Tibial nerve (tissue), 3 donors: ENCODE measurements at regions not wholly inside any gene's neighbourhood (a gene's known extent, or its start where the extent isn't known, plus 50 kb on each side); places are given as distances from the start of the nearest gene placed in this dataset.

Source experiments
- POLR2A ChIP-seq, 2 donors: fragments of 450-650 bp; IDR thresholded peaks; one replicate each; pipeline ENCODE4 v1.6.1; 2017; ENCODE audit warnings: antibody characterized with exemption in 2 of 2, mild to moderate bottlenecking in 2 of 2, moderate library complexity in 2 of 2
- TF ChIP-seq, protein P1 (sequence below), 5 experiments: fragments of 200-600 bp in 3 of 5; fragments of 450-650 bp in 2 of 5; sonication (generic) in 3 of 5; IDR thresholded peaks; one replicate each; pipeline ENCODE4 v1.5.1; 2016 to 2019; ENCODE audit warnings: antibody characterized with exemption in 5 of 5, mild to moderate bottlenecking in 3 of 5, moderate library complexity in 2 of 5

DNA sequence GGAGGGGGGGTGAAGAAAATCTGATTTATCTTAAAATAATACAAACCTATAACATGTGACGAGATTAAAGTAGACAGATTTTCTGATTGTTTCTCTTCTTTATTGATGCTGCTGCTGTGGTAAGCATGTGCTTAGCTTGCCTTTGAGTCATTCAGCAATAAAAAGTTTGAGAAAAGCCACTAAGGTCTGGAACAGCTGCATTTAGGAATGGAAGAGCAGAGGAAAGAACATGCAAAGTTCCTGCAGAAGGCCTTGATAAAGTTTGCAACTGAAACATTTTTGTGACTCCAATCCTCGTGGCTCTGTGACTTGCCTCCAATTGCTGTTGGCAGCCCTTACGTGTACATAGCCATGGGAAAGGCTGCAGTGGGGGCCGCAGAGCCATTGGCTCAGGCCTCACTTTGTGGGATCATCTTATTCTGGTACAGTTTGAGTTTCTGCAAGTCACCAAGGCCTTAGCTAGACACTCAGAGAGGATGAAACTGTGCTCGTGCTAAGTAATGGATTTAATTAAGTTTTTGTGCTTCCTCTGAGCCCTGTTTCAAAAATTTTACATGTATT lies 370.2 kb downstream of the AASDHPPT start:
- no peak for TF ChIP-seq POLR2A (IDR thresholded peaks at IDR 0.05)
- TF ChIP-seq, protein P1, sequence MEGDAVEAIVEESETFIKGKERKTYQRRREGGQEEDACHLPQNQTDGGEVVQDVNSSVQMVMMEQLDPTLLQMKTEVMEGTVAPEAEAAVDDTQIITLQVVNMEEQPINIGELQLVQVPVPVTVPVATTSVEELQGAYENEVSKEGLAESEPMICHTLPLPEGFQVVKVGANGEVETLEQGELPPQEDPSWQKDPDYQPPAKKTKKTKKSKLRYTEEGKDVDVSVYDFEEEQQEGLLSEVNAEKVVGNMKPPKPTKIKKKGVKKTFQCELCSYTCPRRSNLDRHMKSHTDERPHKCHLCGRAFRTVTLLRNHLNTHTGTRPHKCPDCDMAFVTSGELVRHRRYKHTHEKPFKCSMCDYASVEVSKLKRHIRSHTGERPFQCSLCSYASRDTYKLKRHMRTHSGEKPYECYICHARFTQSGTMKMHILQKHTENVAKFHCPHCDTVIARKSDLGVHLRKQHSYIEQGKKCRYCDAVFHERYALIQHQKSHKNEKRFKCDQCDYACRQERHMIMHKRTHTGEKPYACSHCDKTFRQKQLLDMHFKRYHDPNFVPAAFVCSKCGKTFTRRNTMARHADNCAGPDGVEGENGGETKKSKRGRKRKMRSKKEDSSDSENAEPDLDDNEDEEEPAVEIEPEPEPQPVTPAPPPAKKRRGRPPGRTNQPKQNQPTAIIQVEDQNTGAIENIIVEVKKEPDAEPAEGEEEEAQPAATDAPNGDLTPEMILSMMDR (IDR thresholded peaks at IDR 0.05) = no peak
